ENCODE measurements at regions not wholly inside any gene's neighbourhood (a gene's known extent, or its start where the extent isn't known, plus 50 kb on each side); places are given as distances from the start of the nearest gene placed in this dataset.

DNA sequence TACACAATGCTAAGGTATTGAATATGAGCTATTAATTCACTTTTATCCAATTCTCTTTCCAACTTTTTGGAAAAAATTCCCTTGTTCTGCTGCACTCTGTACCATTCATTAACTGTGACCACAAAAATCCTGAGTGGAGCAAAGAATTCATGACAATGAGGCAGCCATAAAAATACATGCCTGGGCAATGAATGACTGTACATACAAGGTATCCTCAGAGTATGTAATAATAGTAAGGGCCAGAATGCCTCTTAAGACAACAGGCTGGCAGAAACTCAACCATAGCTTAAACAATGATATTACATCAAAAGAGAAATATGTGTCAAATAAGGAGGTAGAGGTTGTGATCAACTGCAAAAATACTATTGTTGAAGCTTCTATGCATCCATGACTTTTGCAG, 74.7 kb upstream of the CA10 start:
- DNase-seq (ENCODE audit: low spot score): no peak

DNA sequence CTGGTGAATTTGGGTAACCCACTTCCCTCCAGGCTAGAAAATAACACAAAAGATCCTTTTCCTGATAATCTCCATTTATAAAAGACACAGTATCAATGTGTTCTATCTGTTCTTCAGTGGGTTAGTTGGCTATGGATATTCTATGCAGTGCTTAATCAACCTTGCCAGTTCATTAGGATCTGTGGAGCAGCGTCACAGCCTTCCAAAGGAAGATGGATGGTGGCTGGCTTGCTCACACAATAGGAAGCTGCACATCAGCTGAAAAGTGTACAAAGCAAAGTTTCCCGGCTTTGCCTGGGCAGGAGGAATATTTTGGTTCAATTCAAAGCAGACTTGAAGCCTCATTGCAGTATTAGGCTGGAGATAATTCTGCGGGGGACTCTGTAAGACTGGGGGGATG, 70.3 kb upstream of the CA10 start:
- DNase-seq (ENCODE audit: low spot score): no peak

GRCh38 chr17:52227926-52228325, 69.4 kb upstream of the CA10 start:
- DNase-seq (ENCODE audit: low spot score): no peak

- DNase-seq (ENCODE audit: low spot score): no peak
Observed at GRCh38 chr17:52213451-52213850, 54.9 kb upstream of the CA10 start.

GRCh38 chr17:52212851-52213250, 54.3 kb upstream of the CA10 start:
- no peak for DNase-seq (ENCODE audit: low spot score)

GRCh38 chr17:52209507-52209906, 51.0 kb upstream of the CA10 start:
- no peak for DNase-seq (ENCODE audit: low spot score)

Measured in hematopoietic multipotent progenitor cell treated with erythropoietin and hydrocortisone succinate and interleukin-3 and kit ligand, for 15 days (in vitro differentiated cells).